ENCODE measurements at regions not wholly inside any gene's neighbourhood (a gene's known extent, or its start where the extent isn't known, plus 50 kb on each side); places are given as distances from the start of the nearest gene placed in this dataset.

DNA sequence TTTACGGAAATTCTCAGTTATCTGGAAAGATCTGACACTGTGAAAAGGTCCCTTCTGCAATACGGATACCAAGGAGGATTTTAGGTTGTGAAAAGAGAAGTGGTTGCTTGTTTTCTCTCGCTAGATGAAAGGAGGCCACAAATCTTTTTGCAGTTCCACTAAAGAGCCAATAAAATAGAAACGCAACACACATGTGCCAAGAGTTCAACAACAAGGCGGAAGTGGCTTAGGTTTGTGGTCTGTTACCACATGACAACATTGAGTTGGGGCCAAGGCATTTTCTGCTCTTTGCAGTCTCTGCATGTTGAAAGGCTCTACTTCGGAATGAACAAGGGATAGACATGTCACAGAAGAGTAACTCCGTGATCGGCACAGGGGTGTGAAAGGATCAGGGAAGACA lies 115.7 kb upstream of the OSR1 start:
- TF ChIP-seq, protein P1, sequence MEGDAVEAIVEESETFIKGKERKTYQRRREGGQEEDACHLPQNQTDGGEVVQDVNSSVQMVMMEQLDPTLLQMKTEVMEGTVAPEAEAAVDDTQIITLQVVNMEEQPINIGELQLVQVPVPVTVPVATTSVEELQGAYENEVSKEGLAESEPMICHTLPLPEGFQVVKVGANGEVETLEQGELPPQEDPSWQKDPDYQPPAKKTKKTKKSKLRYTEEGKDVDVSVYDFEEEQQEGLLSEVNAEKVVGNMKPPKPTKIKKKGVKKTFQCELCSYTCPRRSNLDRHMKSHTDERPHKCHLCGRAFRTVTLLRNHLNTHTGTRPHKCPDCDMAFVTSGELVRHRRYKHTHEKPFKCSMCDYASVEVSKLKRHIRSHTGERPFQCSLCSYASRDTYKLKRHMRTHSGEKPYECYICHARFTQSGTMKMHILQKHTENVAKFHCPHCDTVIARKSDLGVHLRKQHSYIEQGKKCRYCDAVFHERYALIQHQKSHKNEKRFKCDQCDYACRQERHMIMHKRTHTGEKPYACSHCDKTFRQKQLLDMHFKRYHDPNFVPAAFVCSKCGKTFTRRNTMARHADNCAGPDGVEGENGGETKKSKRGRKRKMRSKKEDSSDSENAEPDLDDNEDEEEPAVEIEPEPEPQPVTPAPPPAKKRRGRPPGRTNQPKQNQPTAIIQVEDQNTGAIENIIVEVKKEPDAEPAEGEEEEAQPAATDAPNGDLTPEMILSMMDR (IDR thresholded peaks at IDR 0.05), result no peak
- DNase-seq (no peak), ATAC-seq (no peak)
- H3K27ac ChIP-seq, result no peak overlapping the region
- no peaks in the 10 kb centered on the region for H3K27me3 ChIP-seq
- H3K36me3 ChIP-seq, result no peaks in the 10 kb centered on the region
- H3K4me3 ChIP-seq, result no peak overlapping the region
- H3K9me3 ChIP-seq, result no peaks in the 10 kb centered on the region
- intact Hi-C loops (cut with DNase I), result no loop called here
- H3K4me1 ChIP-seq, result no peaks in the 10 kb centered on the region

DNA sequence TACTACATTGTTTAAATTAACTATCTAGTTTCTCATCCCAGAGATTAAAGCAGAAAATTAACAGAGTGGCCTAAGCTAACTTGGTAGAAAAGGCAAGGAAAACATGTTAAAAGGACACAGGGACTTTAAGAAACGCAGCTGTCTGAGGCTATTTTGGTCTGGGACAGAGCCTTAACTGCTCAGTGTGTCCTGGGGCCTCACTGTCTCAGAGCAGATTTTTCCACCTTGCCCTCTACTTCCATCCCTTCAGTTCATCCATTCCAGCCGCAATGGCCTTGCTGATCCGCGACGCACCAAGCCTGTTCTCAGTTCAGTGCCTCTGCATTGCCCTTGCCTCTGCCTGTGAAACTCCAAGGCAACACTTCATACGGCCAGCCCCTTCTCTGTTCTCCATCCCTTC lies 114.9 kb upstream of the OSR1 start:
- intact Hi-C loops (cut with DNase I), result no loop called here
- no peak for ATAC-seq
- no peak overlapping the region for H3K4me3 ChIP-seq

DNA sequence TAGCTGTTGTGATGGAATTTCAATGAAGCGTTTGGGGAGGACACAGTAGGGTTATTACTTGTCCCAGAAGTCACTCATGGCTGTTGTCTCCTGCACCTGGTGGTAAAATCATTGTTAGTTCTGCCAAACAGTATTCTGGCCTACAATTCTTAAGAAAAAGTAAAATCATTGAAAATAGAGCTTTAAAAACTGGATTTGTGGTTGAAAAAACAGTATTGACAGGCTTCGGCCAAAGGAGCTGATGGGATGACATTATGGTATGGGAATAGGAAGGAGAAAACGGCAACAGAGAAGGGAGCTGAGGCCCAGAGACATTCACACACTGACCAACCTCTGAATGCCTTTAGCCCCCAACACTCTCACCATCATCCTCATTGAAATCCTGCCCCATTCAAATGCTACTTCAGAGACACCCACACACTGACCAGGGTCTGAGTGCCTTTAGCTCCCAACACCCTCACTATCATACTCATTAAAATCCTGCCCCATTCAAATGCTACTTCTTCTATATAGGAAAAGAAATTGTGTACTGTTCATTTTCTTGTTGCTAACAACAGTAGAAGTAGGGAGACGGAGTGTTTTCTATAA lies 114.1 kb upstream of the OSR1 start:
- ATAC-seq, result no peak
- Histone ChIP-seq H3K4me3 (no peak overlapping the region), H3K27ac (no peak overlapping the region), H3K9me3 (no peaks in the 10 kb centered on the region), H3K36me3 (no peaks in the 10 kb centered on the region), H3K27me3 (no peaks in the 10 kb centered on the region), H3K4me1 (no peaks in the 10 kb centered on the region)
- DNase-seq, result no peak
- TF ChIP-seq, protein P1 (IDR thresholded peaks at IDR 0.05), result no peak
- intact Hi-C loops (cut with DNase I), result no loop called here

More for the DNA sequence above, 114.9 kb upstream of the OSR1 start:
- TF ChIP-seq, protein P1 (IDR thresholded peaks at IDR 0.05), result no peak
- Histone ChIP-seq H3K27me3 (no peaks in the 10 kb centered on the region), H3K4me1 (no peaks in the 10 kb centered on the region), H3K27ac (no peak overlapping the region), H3K36me3 (no peaks in the 10 kb centered on the region), H3K9me3 (no peaks in the 10 kb centered on the region)
- no peak for DNase-seq

DNA sequence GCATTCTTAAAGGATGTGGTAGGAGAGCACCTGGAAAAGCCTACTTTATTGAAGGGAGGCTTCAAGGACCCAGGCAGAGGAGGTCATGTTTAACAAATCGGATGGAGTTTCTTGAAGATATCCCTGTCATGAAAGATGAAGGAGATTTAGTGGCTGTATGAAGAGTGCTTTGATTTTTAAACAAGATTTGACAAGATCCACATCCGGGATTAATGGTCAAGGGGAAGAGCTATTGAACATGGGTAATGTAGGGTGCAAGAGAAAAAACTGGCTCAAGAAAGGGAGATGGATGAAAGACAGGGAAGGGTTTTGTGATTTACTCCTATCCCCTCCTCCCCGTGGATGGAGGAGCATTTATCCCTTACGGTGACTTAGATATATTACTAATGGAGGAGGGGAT lies 113.1 kb upstream of the OSR1 start:
- Histone ChIP-seq H3K27ac (no peak overlapping the region), H3K36me3 (no peaks in the 10 kb centered on the region), H3K4me1 (no peaks in the 10 kb centered on the region), H3K9me3 (no peaks in the 10 kb centered on the region), H3K27me3 (no peaks in the 10 kb centered on the region), H3K4me3 (no peak overlapping the region)
- TF ChIP-seq, protein P1 (IDR thresholded peaks at IDR 0.05), result no peak
- DNase-seq, result no peak
- intact Hi-C loops (cut with DNase I), result no loop called here
- ATAC-seq, result no peak

DNA sequence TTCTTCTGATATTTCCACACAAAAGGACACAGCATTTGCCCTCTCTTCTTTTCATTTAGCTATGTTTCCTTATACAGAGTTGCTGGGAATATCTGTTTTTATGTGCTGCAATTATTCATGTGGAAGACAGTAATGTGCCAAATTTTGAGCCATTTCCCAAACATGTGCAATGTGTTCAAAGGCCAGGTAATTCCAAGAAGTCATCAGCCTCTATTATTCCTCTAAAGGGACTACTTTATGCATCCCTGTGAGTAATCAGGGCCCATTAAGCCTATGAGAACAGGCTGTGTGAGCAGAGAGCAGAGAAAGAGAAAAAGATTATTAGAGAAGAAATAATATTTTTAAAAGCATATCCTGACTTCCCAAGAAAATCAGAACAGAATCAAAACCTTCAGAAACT lies 107.6 kb upstream of the OSR1 start:
- ATAC-seq (no peak), DNase-seq (no peak)
- Histone ChIP-seq H3K27me3 (no peaks in the 10 kb centered on the region), H3K4me3 (no peak overlapping the region), H3K4me1 (no peaks in the 10 kb centered on the region), H3K36me3 (no peaks in the 10 kb centered on the region), H3K9me3 (peaks cover 0 to 3% of the 10 kb centered on the region in 2 donors), H3K27ac (no peak overlapping the region)
- TF ChIP-seq, protein P1 (IDR thresholded peaks at IDR 0.05), result no peak
- intact Hi-C loops (cut with DNase I), result no loop called here

All from left lung (tissue), 4 donors.